ENCODE measurements at regions not wholly inside any gene's neighbourhood (a gene's known extent, or its start where the extent isn't known, plus 50 kb on each side); places are given as distances from the start of the nearest gene placed in this dataset.

DNA sequence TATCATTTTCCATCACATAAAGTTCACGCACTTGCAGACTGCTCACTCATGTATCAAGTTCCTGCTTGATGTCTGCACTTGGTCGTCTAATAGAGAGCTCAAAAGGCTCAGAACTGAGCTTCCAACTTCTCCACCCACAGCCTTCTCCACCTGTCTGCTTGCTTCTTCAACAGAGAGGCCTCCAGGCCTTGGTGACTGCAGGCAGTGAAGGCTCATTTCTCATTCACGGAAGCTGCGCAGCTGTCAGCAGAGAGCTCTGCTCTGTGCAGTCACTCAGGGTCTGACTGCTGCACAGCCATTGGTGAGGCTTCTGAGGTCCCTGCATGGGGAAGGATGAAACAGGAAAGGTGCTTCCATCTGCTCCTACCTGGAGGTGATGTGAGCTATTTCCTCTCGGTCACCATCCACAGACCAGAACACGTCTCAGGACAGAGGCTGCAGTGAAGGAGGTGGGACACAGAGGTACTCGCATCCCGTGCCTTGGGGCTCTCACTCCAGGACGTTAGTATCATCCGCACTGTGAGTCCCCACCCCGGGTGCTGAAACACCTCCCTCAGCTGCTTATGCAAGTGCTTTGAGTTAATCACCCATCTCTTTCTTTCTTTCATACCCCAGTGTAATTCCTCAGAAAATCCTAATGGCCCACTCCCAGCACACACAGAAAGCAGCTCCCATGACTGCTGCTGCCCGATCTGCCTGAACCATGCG lies 126.2 kb downstream of the TMEM18 start:
- no peak for DNase-seq (ENCODE audit: low read depth in 2 of 2)

DNA sequence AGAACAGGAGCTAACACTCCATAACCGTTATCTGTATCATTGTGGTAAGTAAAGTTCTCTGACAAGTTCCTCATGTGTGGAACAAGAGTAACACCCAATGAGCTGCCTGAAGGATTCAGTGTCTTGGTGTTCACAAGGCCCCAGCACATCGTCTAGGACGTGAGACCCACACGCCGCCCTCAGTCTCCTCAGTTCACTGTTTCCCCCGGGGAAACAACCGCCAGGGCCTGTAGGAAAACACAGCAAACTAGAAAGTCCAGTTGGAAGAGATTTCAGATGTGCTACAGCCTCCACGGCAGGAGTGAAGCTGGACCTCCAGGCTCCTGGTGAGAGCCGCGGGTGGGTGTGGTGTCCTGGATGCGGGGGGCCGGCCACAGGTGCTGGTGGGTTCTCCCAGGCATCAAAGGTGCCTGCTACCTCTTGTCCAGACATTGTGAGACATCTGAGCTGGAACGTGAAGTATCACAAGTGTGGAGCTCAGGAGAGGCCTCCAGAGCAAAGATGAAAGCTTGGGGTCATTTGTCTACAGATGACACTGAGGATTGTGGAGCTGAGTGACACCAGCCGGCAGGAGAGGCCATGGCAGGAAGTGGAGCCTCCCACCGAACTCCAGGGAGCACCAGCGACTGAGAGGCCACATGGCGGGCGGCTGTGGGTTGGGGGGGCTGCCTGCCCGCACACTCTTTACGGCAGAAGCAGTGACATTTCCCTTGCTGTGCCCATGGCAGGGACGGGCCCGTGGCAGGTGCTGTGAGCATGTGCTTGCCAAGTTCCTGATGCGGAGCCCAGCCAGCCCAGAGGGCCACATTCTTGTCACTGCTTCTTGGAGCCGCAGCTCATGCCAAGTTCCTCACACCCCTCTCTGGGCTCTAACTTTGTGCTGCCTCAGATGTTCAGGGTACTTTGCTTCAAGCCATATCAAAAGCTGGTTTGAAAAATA lies 131.2 kb downstream of the TMEM18 start:
- DNase-seq (ENCODE audit: low read depth in 2 of 2), result no peak

DNA sequence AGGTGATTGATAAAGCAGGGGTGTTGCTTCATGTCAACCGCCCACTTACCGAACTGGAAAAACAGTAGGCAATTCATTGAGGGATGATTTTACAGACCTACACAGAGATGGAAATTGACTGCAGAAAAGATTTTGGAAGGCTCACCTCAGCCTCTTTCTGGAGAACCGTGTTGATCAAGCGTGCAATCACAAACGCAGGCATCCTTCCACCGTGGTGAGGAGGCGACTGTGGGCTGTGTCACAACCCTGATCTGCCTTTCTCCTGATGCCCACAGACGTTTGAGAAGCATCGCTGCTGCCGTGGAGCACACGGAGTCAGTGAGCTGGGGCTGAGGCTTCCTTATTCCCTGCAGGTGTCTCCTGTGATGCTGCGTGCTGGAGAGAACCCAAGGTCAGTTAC lies 132.0 kb downstream of the TMEM18 start:
- no peak for DNase-seq (ENCODE audit: low read depth in 2 of 2)

DNA sequence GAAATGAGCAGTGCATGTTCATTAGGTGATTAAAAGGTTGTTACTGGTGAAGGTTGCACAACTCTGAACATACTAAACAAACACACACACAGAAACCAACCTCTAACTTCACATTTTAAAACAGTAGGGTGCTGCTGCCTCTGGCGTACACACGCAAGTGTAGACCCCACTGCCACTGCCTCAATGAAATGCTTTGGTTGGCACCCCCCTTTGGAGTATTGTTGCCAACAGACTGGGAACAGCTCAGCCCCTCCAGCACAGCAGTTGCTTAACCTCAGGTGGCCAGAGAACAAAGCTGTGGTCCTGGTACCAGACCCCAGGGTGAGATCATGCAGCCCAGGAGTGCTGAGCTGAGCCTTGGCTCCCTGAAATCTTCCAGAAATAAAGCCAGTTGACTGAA lies 138.6 kb downstream of the TMEM18 start:
- no peak for DNase-seq (ENCODE audit: low read depth in 2 of 2)

DNA sequence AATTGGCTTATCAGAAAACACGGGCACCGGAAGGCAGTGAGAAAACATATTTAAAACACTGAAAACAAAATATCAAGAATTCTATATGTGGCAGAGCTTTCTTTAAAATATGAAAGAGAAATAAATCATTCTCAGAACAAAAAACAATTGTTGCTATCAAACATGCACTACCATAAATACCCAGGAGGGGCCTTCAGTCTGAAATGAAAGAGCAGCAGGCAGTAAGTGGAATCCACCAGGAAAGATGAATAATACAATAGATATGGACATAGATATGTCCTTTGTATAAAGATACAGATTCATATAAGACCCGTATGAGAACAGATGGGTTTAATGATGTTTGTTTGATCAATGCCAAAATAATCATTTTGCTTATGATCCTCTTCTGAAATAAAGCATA lies 142.0 kb downstream of the TMEM18 start:
- no peak for DNase-seq (ENCODE audit: low read depth in 2 of 2)

DNA sequence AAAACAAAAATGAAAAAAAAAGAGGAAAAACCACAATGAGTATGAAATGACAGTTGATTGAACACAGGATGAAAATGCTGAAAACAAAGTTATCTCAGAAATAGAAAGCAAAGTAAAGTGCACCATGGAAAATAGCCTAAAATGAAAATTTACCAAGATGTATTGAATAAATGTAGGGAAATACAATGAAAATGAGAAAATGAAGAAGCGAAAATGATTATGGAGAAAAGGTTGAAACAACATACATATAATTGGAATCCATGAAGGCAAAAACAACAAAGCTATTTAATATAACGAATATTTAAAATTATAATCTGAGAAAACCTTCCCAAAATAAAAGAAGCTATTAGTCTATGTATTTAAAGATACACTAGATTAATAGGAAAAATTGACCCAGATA lies 147.4 kb downstream of the TMEM18 start:
- no peak for DNase-seq (ENCODE audit: low read depth in 2 of 2)

DNA sequence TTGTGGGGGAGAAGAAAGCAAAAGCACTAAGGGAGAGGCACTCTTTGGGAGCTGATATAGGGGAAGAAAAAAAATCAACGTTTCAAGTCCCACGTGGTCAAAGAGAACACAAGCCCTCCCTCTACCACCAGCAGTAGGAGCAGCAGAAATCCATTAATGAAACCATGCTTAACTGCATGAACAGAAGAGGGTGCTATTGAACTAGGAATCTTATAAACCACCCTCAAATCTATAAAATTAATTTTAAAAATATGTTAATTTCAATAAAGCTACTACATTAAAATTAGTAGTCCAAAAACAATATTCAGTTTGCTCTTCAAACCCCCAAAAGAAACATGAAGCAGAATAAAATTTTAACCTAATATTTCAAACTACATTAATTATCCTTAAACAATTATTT lies 147.8 kb downstream of the TMEM18 start:
- no peak for DNase-seq (ENCODE audit: low read depth in 2 of 2)

DNA sequence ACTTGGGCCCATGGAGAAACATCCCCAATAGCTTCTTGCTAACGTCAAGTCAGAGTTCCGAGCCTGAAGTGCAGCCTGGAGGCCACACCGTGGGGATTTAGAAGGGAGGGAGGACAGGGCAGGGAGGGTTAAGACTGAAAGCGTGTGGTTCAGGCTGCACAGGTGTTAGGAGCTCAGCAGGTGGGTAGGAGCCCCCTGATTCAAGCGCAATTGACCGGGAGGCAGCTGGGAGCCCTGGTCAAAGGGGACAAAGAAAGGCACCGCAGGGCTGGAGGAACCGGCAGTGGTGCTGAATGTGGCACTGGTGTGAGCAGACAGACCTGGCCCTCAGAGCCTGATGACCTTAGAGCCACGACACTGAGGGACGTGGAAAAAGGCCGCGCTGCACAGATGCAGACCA lies 149.6 kb downstream of the TMEM18 start:
- no peak for DNase-seq (ENCODE audit: low read depth in 2 of 2)

DNA sequence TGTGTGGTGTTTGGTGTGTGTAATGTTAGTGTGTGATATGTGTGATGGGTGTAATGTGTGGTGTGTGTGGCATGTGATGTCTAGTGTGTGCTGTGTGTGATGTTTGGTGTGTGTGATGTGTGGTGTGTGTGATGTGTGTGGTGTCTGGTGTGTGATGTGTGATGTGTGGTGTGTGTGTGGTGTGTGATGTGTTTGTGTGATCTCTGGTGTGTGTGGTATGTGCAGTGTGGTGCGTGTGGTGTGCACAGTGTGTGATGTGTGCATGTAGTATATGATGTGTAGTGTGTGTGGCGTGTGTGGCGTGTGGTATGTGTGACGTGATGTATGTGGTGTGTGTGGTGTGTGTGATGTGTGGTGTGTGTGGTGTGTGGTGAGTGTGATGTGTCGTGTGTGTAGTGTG lies 150.3 kb downstream of the TMEM18 start:
- no peak for DNase-seq (ENCODE audit: low read depth in 2 of 2)

DNA sequence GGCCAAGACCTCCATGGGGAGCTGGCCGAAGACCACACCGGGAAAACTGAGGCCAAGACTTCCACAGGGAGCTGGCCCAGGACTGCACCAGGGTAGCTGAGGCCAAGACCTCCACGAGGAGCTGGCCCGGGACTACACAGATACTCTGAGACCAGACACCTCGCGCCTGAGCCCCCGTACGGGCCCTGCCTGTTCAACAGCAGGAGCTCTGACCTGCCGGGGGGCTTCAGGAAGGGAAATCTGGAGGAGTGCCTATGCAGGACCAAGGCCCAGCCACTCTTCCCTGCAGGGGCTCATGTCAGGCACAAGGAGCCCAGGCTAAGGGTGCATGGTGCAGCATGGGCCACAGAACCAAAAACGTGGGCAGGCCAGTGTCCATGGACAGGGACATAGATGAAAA lies 151.6 kb downstream of the TMEM18 start:
- DNase-seq (ENCODE audit: low read depth in 2 of 2), result no peak

DNA sequence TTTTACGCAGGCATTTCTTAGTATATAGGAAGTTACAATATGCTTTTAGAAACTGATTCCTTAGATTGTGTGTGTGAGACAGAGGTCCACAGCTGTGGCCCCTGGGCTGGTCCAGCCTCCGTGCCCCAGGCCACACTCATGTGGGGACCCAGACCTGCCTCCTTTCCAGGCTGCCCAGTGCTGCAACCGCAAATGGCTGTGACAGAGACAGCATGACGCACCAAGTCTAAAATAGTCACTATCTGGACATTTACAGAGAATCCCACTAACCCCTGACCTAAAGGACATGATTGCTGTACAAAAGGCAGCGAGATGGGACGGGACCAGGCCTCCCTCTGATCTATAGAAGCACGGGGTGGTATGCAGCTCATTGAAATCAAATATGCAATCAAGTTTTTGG lies 152.2 kb downstream of the TMEM18 start:
- DNase-seq (ENCODE audit: low read depth in 2 of 2), result no peak

DNA sequence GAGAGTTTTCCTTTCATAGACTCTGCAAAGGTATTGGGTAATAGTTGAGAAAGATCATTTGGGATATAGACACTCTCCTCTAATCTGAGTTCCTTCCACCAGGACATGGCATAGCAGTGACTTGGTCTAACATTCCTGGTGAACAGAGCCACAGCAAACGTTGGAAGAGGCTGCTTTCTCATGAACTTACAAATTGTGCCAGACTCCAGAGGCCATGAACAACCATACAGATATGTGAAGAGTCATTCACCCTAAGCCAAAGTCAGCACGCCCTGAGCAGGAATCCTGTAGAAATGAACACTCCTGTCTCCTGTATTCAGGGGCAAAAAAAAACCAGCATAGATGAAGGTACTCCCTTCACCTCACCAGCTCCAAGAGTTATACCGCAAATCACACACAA lies 152.8 kb downstream of the TMEM18 start:
- DNase-seq (ENCODE audit: low read depth in 2 of 2), result no peak

DNA sequence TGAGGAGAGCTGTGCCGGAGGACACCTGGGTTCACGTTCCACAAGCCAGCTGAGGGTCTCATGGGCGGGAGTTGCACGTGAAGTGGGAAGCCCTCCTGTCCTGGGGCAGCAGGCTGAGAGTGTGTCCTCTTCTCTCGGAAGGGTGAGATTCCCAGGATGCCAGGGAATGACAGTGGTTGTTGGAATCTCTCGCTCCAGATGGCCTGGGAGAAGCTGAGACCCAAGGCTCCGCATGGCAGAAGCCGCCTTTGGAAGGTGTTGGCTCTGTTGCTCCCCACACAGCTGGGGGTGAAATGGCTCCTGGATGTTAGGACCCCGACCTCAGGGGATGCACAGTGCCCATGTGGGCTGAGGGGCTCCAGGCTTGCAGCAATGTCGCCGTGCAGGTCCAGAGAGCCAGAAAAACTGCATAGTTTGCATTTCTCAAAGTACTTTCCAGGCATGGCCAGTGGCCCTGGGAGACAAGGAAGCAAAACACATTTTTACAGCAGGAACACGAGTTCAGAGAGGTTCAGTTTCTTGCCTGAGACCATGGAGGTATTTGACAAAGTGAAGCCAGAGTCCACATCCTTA lies 153.4 kb downstream of the TMEM18 start:
- no peak for DNase-seq (ENCODE audit: low read depth in 2 of 2)

DNA sequence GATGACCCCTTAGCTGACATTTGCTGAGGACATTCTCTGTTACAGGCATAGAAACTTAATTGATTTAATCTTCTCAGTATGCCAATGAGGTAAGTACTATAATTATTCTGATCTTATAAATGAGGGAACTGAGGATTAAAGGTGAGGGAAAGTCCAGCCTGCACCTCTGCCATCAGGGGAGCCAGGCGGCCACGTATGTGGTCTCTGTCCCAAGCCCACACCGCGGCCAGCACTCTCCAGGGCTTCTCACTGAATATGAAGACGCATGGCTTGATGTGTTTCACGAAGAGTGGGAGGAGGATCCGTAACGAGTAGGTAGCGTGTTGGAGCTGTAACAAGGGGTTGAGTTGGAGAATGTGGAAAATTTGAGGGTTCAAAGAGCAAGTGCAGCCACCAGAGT lies 154.4 kb downstream of the TMEM18 start:
- no peak for DNase-seq (ENCODE audit: low read depth in 2 of 2)

DNA sequence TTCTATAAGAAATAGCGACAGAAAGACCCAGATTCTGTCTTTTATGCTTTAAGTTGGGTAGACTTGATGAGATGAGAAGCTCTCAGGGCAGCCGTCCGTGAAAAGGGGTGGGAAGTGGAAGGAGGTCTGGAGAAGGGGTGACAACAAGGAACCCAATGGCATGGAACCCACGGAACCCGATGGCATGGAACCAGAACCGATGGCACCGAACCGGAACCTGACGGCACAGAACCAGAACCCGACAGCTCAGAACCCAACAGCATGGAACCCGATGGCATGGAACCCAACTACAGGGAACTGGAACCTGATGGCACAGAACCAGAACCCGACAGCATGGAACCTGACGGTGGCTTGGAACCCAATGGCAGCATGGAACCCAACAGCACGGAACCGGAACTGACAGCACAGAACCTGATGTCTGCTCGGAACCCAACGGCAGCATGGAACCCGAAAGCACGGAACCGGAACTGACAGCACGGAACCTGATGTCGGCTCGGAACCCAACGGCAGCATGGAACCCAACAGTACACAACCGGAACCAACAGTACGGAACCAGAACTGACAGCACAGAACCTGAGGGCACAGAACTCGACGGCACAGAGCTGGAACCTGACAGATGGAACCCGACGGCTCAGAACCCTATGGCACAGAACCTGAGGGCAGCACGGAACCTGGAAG lies 155.2 kb downstream of the TMEM18 start:
- DNase-seq (ENCODE audit: low read depth in 2 of 2), result no peak

DNA sequence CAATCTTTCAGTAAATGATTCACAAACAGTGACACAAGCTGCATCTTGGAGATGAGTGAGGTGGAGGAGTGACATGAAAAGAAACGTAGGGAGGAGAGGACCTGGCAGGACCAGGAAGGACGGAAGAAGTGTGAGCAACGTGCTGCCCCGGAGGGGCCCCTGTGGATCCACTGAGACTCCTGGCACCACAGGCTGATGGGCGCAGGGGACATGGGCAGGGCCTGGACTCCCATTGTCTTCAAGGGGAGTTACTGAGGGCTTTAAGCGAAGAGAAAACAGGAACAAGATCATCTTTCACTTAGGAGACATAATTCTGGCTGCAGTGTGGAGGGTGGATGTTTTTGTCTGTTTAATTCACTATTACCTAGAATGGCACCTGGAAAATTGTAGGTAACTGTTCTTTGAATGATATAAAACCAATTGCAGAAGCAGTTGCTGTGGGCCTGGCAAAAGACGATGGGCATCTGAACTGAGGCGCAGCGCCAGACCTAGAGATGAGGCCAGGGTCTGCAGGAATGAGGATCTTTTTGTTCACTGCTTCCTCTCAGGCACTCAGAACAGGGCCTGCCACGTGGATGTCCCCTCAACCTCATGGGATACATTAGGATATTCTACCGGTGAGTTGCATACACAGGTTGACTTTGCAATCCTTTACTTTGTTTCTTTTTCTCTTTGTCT lies 156.4 kb downstream of the TMEM18 start:
- DNase-seq (ENCODE audit: low read depth in 2 of 2), result no peak

DNA sequence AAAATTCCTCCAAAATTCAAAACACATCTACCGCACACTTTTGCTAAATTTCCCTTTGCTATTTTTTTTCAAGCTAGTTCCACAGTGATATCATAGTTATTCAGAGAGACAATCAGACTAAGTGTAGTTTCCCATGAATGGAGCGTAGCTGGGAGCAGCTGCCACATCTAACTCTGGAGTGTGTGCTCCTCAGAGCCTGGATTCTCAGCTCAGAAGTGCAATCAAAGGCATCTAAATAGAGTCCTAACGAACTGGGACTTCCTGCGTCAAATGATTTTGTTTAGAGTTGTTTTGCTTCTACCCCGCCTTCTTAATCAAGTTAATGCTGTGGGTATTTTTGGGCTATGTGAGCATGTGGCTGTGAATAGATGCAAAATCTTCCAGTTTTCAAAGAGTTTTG lies 160.3 kb downstream of the TMEM18 start:
- no peak for DNase-seq (ENCODE audit: low read depth in 2 of 2)

DNA sequence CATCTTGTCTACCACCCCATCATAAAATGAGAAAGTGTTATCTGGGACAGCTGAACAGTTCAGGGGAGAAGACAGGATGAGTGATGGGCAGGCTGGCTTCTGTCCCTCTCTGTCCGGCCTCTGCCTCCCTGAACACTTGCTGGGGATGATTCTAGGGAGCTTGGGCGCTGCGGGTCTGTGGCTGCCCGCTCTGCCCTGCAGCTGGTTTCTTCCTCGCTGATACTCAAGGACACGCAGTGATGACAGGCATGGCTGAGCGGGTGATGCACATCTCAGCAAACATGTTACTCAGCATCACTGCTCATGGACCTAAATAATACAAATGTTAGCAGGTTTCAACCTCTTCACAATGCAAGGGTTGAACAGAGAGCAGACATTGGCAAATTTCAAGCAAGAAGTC lies 161.1 kb downstream of the TMEM18 start:
- DNase-seq (ENCODE audit: low read depth in 2 of 2), result no peak

DNA sequence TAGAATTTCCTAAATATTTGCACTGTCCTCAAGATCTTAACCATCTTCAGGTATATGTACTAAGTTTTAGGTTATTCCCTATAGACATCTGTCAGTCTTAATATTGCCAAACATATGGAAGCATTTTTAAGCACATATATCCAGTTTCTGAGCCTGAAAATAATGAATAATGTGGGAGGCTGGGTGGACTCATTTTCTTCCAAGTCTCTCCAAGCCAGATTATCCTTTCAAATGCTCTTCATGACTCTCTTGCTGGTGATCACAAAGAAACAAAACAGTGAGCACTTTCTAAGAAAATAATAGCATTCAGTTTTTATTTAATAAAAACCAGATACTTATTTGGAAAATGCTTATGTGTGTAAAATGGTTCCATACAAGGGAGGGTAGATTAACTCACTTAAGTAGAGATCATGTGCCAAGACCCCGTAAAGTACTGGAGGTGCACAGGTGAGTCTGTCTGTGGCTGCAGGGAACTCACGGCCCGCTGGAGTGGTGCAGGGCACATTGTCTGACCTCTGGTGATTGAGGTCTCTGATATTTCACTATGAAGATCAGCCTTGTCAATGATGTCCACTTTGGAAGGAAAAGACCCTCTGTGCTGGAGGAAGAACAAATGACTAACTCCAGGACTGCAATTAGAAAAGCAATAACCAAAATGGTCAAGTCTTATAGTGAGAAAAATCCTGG lies 161.6 kb downstream of the TMEM18 start:
- DNase-seq (ENCODE audit: low read depth in 2 of 2), result no peak

DNA sequence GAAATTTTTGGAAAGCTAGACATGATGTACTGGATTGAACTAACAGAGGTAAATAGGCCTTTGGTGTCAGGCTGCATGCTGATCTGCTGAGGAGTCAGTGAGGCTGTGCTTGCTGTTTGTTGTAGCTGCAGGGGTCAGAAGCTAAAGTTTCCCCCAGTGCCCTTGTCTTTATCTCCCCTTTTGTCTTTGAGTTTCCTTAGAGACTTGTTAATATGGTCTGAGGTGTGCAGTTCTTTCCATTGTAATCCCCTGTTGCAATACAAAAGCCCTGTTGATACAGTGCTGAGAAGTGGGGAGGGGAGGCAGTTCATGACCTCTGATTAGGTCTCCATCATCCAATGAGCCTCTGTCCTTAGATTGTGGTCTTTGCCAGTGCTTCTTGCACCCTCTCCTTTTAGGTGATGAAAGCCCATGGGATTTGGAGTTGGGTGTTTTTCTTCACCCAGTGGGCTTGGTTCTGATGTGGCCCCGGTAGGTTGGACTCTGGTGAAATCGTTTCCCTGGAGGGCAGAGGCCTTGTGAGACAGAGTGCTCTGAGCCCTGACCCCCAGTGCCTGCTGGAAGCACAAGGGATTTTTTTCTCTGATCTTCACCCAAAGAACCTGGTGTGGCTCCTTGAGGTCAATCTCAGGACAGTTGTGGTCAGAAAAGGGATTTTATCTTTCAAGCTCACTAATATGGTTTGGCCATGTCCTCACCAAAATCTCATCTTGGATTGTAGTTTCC lies 163.1 kb downstream of the TMEM18 start:
- no peak for DNase-seq (ENCODE audit: low read depth in 2 of 2)

DNA sequence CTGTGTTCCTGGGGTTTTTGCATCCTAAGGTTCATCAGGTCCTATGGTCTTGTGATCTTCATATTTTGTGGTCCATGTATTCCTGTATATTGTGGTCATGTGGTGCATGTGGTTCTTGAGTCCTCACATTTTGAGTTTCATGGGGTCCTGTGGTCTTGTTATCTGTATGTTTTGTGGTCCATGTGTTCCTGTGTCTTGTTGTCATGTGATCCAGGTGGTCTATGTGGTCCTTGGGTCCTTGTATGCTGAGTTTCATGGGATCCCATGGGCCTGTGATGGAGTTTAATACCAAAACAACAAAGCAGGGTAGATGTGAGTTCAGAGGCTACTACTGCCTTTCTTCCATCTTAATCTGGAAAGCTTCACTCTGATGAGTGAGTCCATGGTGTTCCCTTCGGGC lies 166.4 kb downstream of the TMEM18 start:
- DNase-seq (ENCODE audit: low read depth in 2 of 2), result no peak
